ENCODE measurements at regions not wholly inside any gene's neighbourhood (a gene's known extent, or its start where the extent isn't known, plus 50 kb on each side); places are given as distances from the start of the nearest gene placed in this dataset.
A peak's percentile ranks its signal among the peaks of the same experiment; 100 is the strongest.

GRCh38 chr2:225207471-225207870, 165.2 kb upstream of the DOCK10 start:
- Mint-ChIP-seq H3K4me3 (no peak overlapping the region), H3K36me3 (peaks cover 6% of the 10 kb centered on the region), H3K27me3 (peaks cover 2% of the 10 kb centered on the region), H3K9me3 (peaks cover 0 to 5% (median 1%) of the 10 kb centered on the region in 3 donors), H3K4me1 (no peaks in the 10 kb centered on the region), H3K27ac (no peak overlapping the region)

GRCh38 chr2:225207043-225207442, 164.8 kb upstream of the DOCK10 start:
- H3K36me3 Mint-ChIP-seq: peaks cover 6% of the 10 kb centered on the region

DNA sequence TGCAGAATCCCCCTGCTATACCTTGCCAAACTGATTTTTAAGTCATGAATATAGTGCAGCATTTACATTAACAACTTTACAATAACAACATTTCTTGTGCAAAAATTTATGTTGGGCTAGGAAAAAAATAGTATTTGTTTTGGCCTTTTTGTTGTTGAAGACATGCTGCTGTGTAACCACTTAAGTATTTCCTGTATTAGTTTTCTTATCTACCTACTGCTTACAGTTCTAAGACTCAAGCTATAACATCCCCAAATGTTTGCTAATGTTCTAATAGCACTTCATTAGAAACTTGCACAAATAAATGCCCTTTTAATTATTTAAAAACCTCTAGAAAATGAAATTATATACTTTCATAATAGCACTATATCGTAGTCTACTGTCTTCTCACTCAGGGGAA, 154.3 kb upstream of the DOCK10 start:
- H3K27ac Mint-ChIP-seq: no peak overlapping the region
- H3K9me3 Mint-ChIP-seq: no peaks in the 10 kb centered on the region

More at GRCh38 chr2:225207043-225207442, 164.8 kb upstream of the DOCK10 start:
- Mint-ChIP-seq H3K27me3 (peaks cover 2% of the 10 kb centered on the region), H3K27ac (no peak overlapping the region), H3K4me3 (no peak overlapping the region), H3K9me3 (peaks cover 0 to 5% (median 1%) of the 10 kb centered on the region in 3 donors), H3K4me1 (no peaks in the 10 kb centered on the region)

GRCh38 chr2:225192869-225193268, 150.6 kb upstream of the DOCK10 start:
- H3K9me3 Mint-ChIP-seq: no peaks in the 10 kb centered on the region
- H3K36me3 Mint-ChIP-seq: no peaks in the 10 kb centered on the region
- H3K27me3 Mint-ChIP-seq: no peaks in the 10 kb centered on the region
- H3K27ac Mint-ChIP-seq: no peak overlapping the region
- no peak overlapping the region for H3K4me3 Mint-ChIP-seq
- no peaks in the 10 kb centered on the region for H3K4me1 Mint-ChIP-seq

More for the DNA sequence above, 154.3 kb upstream of the DOCK10 start:
- Mint-ChIP-seq H3K36me3 (no peaks in the 10 kb centered on the region), H3K4me3 (no peak overlapping the region), H3K27me3 (no peaks in the 10 kb centered on the region), H3K4me1 (no peaks in the 10 kb centered on the region)

DNA sequence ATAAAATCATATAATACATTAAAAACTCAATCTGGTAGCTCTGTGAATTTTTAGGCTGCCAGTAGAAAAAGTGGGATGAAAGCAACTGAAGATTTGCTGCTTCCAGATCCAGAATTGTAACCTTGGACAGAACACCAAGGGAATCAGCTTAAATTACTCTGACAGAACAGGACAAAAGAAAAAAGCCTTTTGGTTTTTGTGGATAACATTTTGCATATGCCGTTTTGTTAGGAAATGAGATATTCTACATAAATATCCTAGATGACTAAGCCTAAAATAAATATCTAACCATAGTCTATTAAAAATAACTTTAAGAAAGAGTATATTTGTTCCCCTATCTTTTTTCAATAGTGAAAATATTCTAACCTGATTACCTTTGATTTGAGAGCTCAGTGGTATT, 148.7 kb upstream of the DOCK10 start:
- Mint-ChIP-seq H3K27me3 (peaks cover 1% of the 10 kb centered on the region), H3K9me3 (no peaks in the 10 kb centered on the region)

DNA sequence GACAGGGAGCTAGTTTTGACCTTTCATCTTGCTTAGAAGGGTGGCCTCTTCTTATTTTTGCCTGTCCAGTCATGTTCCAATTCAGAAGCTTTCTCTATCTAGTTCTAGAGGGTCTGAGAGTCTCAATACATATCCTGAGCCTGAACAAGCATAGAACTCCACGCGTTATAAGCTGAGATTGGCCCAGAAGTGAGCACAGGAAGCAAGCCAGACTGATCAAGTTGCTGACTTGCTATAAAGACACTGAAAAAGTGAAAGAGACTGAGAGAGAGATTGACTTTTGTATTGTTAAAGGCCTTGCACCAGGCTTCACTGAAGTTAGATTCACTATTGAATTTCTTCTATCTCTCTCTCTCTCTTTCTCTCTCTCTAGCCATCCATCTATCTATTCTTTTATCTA, 142.7 kb upstream of the DOCK10 start:
- Mint-ChIP-seq H3K4me3 (no peak overlapping the region), H3K27ac (no peak overlapping the region), H3K27me3 (peaks cover 4% of the 10 kb centered on the region), H3K9me3 (peaks cover 0 to 1% (median 0%) of the 10 kb centered on the region in 3 donors), H3K4me1 (peaks cover 0 to 2% (median 0%) of the 10 kb centered on the region in 3 donors), H3K36me3 (no peaks in the 10 kb centered on the region)

More for the DNA sequence above, 148.7 kb upstream of the DOCK10 start:
- Mint-ChIP-seq H3K36me3 (no peaks in the 10 kb centered on the region), H3K4me3 (no peak overlapping the region), H3K4me1 (no peaks in the 10 kb centered on the region), H3K27ac (no peak overlapping the region)

GRCh38 chr2:225182126-225182525, 139.9 kb upstream of the DOCK10 start:
- Mint-ChIP-seq H3K27me3 (peaks cover 4% of the 10 kb centered on the region), H3K4me3 (no peak overlapping the region), H3K4me1 (peaks cover 0 to 2% (median 0%) of the 10 kb centered on the region in 3 donors), H3K9me3 (peaks cover 0 to 1% (median 0%) of the 10 kb centered on the region in 3 donors), H3K36me3 (no peaks in the 10 kb centered on the region), H3K27ac (no peak overlapping the region)

- Mint-ChIP-seq H3K27ac (no peak overlapping the region), H3K4me1 (no peaks in the 10 kb centered on the region), H3K9me3 (peaks cover 0 to 2% (median 0%) of the 10 kb centered on the region in 3 donors), H3K4me3 (no peak overlapping the region), H3K27me3 (peaks cover 2% of the 10 kb centered on the region), H3K36me3 (no peaks in the 10 kb centered on the region)
These were observed 134.8 kb upstream of the DOCK10 start for GRCh38 chr2:225177098-225177497.

GRCh38 chr2:225173909-225174308, 131.6 kb upstream of the DOCK10 start:
- Mint-ChIP-seq H3K4me1 (peaks cover 1 to 7% (median 5%) of the 10 kb centered on the region in 3 donors), H3K27me3 (peaks cover 2% of the 10 kb centered on the region), H3K4me3 (no peak overlapping the region)

GRCh38 chr2:225171350-225171749, 129.1 kb upstream of the DOCK10 start:
- peak overlapping the region in 1 of 3 donors; percentile 1 for H3K27ac Mint-ChIP-seq
- H3K36me3 Mint-ChIP-seq: no peaks in the 10 kb centered on the region
- H3K27me3 Mint-ChIP-seq: no peaks in the 10 kb centered on the region
- peaks cover 1 to 7% (median 5%) of the 10 kb centered on the region in 3 donors for H3K4me1 Mint-ChIP-seq
- H3K9me3 Mint-ChIP-seq: peaks cover 0 to 4% (median 2%) of the 10 kb centered on the region in 3 donors
- no peak overlapping the region for H3K4me3 Mint-ChIP-seq

More at GRCh38 chr2:225173909-225174308, 131.6 kb upstream of the DOCK10 start:
- Mint-ChIP-seq H3K9me3 (peaks cover 0 to 2% (median 2%) of the 10 kb centered on the region in 3 donors), H3K36me3 (no peaks in the 10 kb centered on the region), H3K27ac (no peak overlapping the region)

- no peak overlapping the region for H3K27ac Mint-ChIP-seq
- no peaks in the 10 kb centered on the region for H3K36me3 Mint-ChIP-seq
- peaks cover 0 to 4% (median 0%) of the 10 kb centered on the region in 3 donors for H3K9me3 Mint-ChIP-seq
- H3K4me3 Mint-ChIP-seq: no peak overlapping the region
- peaks cover 1 to 7% (median 5%) of the 10 kb centered on the region in 3 donors for H3K4me1 Mint-ChIP-seq
- no peaks in the 10 kb centered on the region for H3K27me3 Mint-ChIP-seq
These were observed 127.9 kb upstream of the DOCK10 start for GRCh38 chr2:225170162-225170561.

- peaks cover 0 to 4% (median 0%) of the 10 kb centered on the region in 3 donors for H3K9me3 Mint-ChIP-seq
- no peak overlapping the region for H3K4me3 Mint-ChIP-seq
- peaks cover 1 to 10% (median 5%) of the 10 kb centered on the region in 3 donors for H3K4me1 Mint-ChIP-seq
- no peak overlapping the region for H3K27ac Mint-ChIP-seq
- no peaks in the 10 kb centered on the region for H3K27me3 Mint-ChIP-seq
- no peaks in the 10 kb centered on the region for H3K36me3 Mint-ChIP-seq
These were observed 127.1 kb upstream of the DOCK10 start for GRCh38 chr2:225169396-225169795.

DNA sequence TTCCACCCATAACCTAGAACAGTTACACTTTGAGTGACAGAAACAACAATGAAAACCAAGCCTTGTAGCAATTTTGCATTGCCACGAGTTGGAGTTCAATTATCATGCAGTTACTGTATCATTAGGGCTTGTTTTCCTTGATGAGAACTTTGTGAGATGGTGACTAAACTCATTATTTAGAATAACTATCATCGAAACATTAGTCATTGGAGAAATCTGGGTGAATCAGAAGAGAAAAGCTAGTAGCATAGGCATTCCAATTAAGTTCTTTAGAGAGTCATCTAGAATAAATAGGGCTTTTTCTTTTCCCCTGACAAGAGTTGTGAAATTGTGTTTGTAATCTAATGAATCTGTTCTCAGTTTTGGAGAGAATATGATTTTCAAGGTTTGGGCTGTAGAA, 122.8 kb upstream of the DOCK10 start:
- H3K27ac Mint-ChIP-seq: no peak overlapping the region
- peaks cover 0 to 4% (median 0%) of the 10 kb centered on the region in 3 donors for H3K9me3 Mint-ChIP-seq
- H3K27me3 Mint-ChIP-seq: peaks cover 4% of the 10 kb centered on the region
- peaks cover 0 to 3% (median 0%) of the 10 kb centered on the region in 3 donors for H3K4me1 Mint-ChIP-seq
- no peak overlapping the region for H3K4me3 Mint-ChIP-seq
- H3K36me3 Mint-ChIP-seq: peaks cover 3% of the 10 kb centered on the region

DNA sequence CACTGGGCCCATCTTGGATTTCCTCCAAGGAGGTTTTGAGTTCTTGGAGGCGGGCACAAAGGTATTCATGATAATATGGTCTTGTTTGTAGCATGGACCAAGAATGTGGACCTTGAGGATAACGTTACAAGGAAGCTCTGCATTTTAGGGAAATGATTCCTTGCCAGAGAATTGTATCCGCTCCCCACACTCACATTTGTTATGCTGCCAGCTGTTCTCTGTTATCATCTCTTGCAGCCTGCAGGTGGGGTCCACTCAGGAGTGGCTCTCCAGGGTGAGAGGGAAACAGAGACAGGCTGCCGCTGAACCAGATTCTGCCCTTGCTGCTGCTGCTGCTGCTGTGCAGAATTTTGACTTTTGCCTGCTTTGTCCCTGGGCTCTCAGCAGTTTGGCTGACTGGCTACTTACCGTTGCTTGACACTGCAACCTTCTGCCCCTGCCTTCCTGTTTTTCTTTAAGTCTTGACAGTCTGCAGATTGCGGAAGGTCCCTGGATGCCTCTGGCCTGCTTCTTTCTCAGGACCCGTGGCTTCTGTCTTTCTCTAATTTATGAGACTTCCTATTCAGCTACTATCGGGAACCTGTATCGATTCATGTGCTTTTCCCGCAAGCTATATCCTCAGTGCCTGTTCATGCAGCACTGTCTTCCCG, 122.3 kb upstream of the DOCK10 start:
- no peak overlapping the region for H3K4me3 Mint-ChIP-seq
- H3K27ac Mint-ChIP-seq: no peak overlapping the region
- H3K36me3 Mint-ChIP-seq: peaks cover 3% of the 10 kb centered on the region
- H3K4me1 Mint-ChIP-seq: peaks cover 0 to 3% (median 0%) of the 10 kb centered on the region in 3 donors
- peaks cover 0 to 2% (median 0%) of the 10 kb centered on the region in 3 donors for H3K9me3 Mint-ChIP-seq
- peaks cover 4% of the 10 kb centered on the region for H3K27me3 Mint-ChIP-seq

DNA sequence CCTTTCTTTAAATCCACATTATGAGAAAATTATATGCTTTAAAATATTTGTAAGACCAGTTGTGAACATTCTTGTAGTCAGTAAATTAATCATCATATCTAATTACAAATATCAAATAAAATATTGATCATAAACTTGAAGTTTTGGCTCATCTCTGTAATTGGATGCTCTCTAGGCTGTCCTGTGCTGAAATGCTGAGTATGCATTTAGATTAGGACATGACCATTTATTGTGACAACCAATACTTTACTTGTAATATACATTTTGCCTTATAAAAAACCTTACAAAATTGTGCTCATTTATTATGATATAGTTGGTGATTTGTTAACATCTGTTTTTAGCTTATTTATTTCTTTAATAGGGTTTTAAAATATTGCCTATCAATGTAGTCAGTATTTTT, 116.1 kb upstream of the DOCK10 start:
- no peaks in the 10 kb centered on the region for H3K9me3 Mint-ChIP-seq
- no peak overlapping the region for H3K27ac Mint-ChIP-seq
- H3K36me3 Mint-ChIP-seq: peaks cover 4% of the 10 kb centered on the region
- H3K4me3 Mint-ChIP-seq: no peak overlapping the region
- H3K4me1 Mint-ChIP-seq: no peaks in the 10 kb centered on the region
- H3K27me3 Mint-ChIP-seq: peaks cover 2% of the 10 kb centered on the region

DNA sequence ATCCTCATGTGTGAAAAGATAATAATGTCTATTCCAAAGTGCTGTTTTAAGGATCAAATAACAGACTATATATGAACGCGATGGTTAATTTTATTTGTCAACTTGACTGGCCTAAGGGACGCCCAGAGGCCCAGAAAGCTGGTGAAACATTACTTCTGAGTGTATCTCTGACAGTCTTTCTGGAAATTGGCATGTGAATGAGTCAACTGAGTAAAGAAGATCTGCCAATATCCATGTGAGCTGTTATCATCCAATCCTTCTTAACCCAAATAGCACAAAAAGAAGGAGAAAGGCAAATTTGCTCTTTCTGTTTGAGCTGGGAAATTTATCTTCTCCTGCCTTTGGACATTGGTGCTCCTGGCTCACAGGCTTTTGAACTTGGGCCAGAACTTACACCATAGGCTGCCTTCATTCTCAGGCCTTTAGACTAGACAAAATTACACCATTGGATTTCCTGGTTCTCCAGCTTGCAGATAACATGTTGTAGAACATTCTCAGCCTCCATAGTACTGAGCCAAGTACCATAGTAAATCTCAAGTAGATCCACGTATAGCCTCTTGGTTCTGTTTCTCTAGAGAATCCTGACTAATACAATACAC, 114.7 kb upstream of the DOCK10 start:
- Mint-ChIP-seq H3K4me1 (no peaks in the 10 kb centered on the region), H3K27me3 (no peaks in the 10 kb centered on the region), H3K27ac (no peak overlapping the region), H3K9me3 (no peaks in the 10 kb centered on the region), H3K36me3 (peaks cover 4% of the 10 kb centered on the region), H3K4me3 (no peak overlapping the region)

All from IgD-negative memory B cell (primary cell).